Natural killer cell (primary cell): ENCODE measurements at regions not wholly inside any gene's neighbourhood (a gene's known extent, or its start where the extent isn't known, plus 50 kb on each side); places are given as distances from the start of the nearest gene placed in this dataset.

Experiments used
- ATAC-seq, 3 donors: fragments of 150-1000 bp in 2 of 3; fragments of 200-7000 bp in 1 of 3; cut with Tn5 transposase; 1 replicate in 1 of 3; 2 replicates in 2 of 3; pipeline ENCODE4 v1.10.0; 2021; ENCODE audit warnings: mild to moderate bottlenecking in 2 of 3, moderate library complexity in 2 of 3
- DNase-seq, 2 donors: peaks; one replicate each; pipeline versions ENCODE4 v3.0.0 to v3.0.0-alpha.2; 2013 to 2021; ENCODE audit warnings: mixed read lengths in 1 of 2
- H3K27ac ChIP-seq: one replicate; pipeline ENCODE4 v1.5.1; 2013; ENCODE audit warnings: mild to moderate bottlenecking, low read length
- H3K27me3 ChIP-seq: one replicate; pipeline ENCODE4 v1.6.1; 2013; ENCODE audit warnings: low read length; ENCODE audit not compliant: control insufficient read depth, insufficient read depth
- H3K36me3 ChIP-seq: one replicate; pipeline ENCODE4 v1.6.1; 2013; ENCODE audit warnings: low read length; ENCODE audit not compliant: control insufficient read depth, insufficient read depth
- H3K4me1 ChIP-seq: one replicate; pipeline ENCODE4 v1.6.1; 2013; ENCODE audit warnings: low read length; ENCODE audit not compliant: control insufficient read depth, insufficient read depth
- H3K4me3 ChIP-seq: one replicate; pipeline ENCODE4 v1.5.1; 2013; ENCODE audit warnings: low read length
- H3K9me3 ChIP-seq: one replicate; pipeline ENCODE4 v1.6.1; 2013; ENCODE audit warnings: low read length; ENCODE audit not compliant: control insufficient read depth, insufficient read depth
- H3K27ac Mint-ChIP-seq, 2 donors: one replicate each; pipeline ENCODE4 v1.8.0; 2022; ENCODE audit warnings: mild to moderate bottlenecking in 2 of 2, mixed read lengths in 2 of 2, moderate library complexity in 1 of 2
- H3K27me3 Mint-ChIP-seq, 2 donors: one replicate each; pipeline ENCODE4 v1.8.0; 2022; ENCODE audit warnings: low read depth in 2 of 2, mixed read lengths in 2 of 2
- H3K36me3 Mint-ChIP-seq: one replicate; pipeline ENCODE4 v1.8.0; 2022; ENCODE audit warnings: mixed read lengths
- H3K4me1 Mint-ChIP-seq, 2 donors: one replicate each; pipeline ENCODE4 v1.8.0; 2022; ENCODE audit warnings: mixed read lengths in 2 of 2
- H3K4me3 Mint-ChIP-seq: one replicate; pipeline ENCODE4 v1.8.0; 2022; ENCODE audit warnings: mild to moderate bottlenecking, moderate library complexity, mixed read lengths
- H3K9me3 Mint-ChIP-seq, 2 donors: one replicate each; pipeline ENCODE4 v1.8.0; 2022; ENCODE audit warnings: mixed read lengths in 2 of 2
- CTCF ChIP-seq: fragments of 200-600 bp; IDR thresholded peaks from one replicate; pipeline ENCODE4 v1.8.0; 2022; ENCODE audit warnings: antibody characterized with exemption
- WGBS: methylation state at CpG from one replicate; pipeline ENCODE4 v1.1.7; 2013; ENCODE audit warnings: missing lambda C conversion rate; ENCODE audit not compliant: insufficient coverage; 5-methylcytosine and 5-hydroxymethylcytosine counted together
- intact Hi-C: fragments of 100-400 bp; cut with micrococcal nuclease; formaldehyde crosslinking; loops from one replicate; pipeline ENCODE4 v1.14.2; 2022

DNA sequence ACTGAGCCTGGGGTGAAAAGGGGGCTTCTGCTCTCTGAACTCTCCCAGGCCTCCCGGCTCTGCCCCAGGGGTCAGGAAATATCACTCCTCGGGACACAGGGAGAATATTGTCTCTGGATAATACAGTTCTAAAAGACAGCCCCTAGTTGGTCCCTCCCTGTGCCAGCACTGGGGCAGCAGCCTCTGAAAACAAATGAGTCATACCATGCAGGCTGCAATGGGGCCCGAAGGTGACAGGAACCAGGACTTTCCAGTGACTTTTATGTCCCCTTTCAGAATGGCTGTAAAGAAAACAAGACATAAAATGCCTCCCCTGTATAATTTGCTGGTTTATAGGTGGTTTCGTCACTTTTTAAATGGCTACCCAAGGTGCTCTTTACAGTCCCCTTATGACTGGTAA, 360.0 kb downstream of the NPHP4 start:
- H3K4me3 Mint-ChIP-seq, result no peak overlapping the region
- WGBS, result 38% methylated on average over 4 of the region's 4 CpGs
- intact Hi-C loops, result no loop called here

GRCh38 chr1:5628416-5628815, 363.8 kb downstream of the NPHP4 start:
- Histone ChIP-seq H3K4me1 (no peaks in the 10 kb centered on the region), H3K4me3 (no peak overlapping the region), H3K9me3 (no peaks in the 10 kb centered on the region), H3K27ac (no peak overlapping the region), H3K36me3 (no peaks in the 10 kb centered on the region), H3K27me3 (no peaks in the 10 kb centered on the region)
- 64% methylated on average over 2 of the region's 2 CpGs for WGBS
- no peaks in the 10 kb centered on the region for H3K9me3 Mint-ChIP-seq
- H3K27ac Mint-ChIP-seq, result no peak overlapping the region
- intact Hi-C loops, result no loop called here
- peaks cover 2 to 22% of the 10 kb centered on the region in 2 donors for H3K27me3 Mint-ChIP-seq
- H3K4me1 Mint-ChIP-seq, result no peaks in the 10 kb centered on the region
- no peaks in the 10 kb centered on the region for H3K36me3 Mint-ChIP-seq
- TF ChIP-seq CTCF, result no peak
- ATAC-seq (no peak), DNase-seq (no peak)
- no peak overlapping the region for H3K4me3 Mint-ChIP-seq

More for the DNA sequence above, 360.0 kb downstream of the NPHP4 start:
- H3K36me3 Mint-ChIP-seq, result no peaks in the 10 kb centered on the region
- no peaks in the 10 kb centered on the region for H3K36me3 ChIP-seq
- ATAC-seq (no peak), DNase-seq (no peak)
- H3K9me3 ChIP-seq, result no peaks in the 10 kb centered on the region
- no peak for TF ChIP-seq CTCF
- H3K4me1 ChIP-seq, result no peaks in the 10 kb centered on the region
- no peak overlapping the region for H3K27ac Mint-ChIP-seq
- H3K27me3 ChIP-seq, result no peaks in the 10 kb centered on the region
- H3K4me3 ChIP-seq, result no peak overlapping the region
- peaks cover 6 to 15% of the 10 kb centered on the region in 2 donors for H3K27me3 Mint-ChIP-seq
- no peaks in the 10 kb centered on the region for H3K4me1 Mint-ChIP-seq
- H3K9me3 Mint-ChIP-seq, result peaks cover 0 to 3% of the 10 kb centered on the region in 2 donors
- H3K27ac ChIP-seq, result no peak overlapping the region

DNA sequence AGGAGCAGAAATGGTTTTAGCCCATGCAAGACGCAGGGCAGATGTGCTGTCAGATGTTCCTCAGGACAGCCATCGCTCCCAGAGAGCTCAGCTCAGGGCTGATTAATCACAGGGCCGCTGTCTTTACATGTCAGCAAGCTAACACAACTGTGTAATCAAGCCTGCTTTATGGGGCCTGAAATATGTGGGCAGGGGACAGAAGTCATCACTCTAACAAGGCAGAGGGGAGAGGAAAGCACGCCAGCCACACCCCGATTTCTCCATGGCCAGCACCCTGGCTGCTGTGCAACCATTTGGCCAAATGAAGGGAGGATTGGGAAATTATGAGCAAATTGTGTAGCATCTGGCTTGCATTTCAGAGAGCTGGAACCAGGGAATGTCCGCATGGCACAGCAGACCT, 368.8 kb downstream of the NPHP4 start:
- ATAC-seq, result no peak
- WGBS, result 78% methylated on average over 6 of the region's 6 CpGs
- Histone ChIP-seq H3K4me3 (no peak overlapping the region), H3K27me3 (no peaks in the 10 kb centered on the region), H3K9me3 (no peaks in the 10 kb centered on the region), H3K27ac (no peak overlapping the region), H3K4me1 (no peaks in the 10 kb centered on the region), H3K36me3 (no peaks in the 10 kb centered on the region)
- no peaks in the 10 kb centered on the region for H3K9me3 Mint-ChIP-seq
- H3K27ac Mint-ChIP-seq, result no peak overlapping the region
- no peaks in the 10 kb centered on the region for H3K4me1 Mint-ChIP-seq
- no peak overlapping the region for H3K4me3 Mint-ChIP-seq
- H3K36me3 Mint-ChIP-seq, result no peaks in the 10 kb centered on the region
- no peak for TF ChIP-seq CTCF
- H3K27me3 Mint-ChIP-seq, result peaks cover 9 to 13% of the 10 kb centered on the region in 2 donors
- intact Hi-C loops, result no loop called here
- no peak for DNase-seq

- H3K4me1 Mint-ChIP-seq, result no peaks in the 10 kb centered on the region
- DNase-seq (no peak), ATAC-seq (no peak)
- no peak overlapping the region for H3K27ac Mint-ChIP-seq
- no peak overlapping the region for H3K4me3 ChIP-seq
- H3K9me3 ChIP-seq, result no peaks in the 10 kb centered on the region
- no peaks in the 10 kb centered on the region for H3K27me3 ChIP-seq
- H3K36me3 Mint-ChIP-seq, result no peaks in the 10 kb centered on the region
- no peak overlapping the region for H3K27ac ChIP-seq
- intact Hi-C loops, result no loop called here
- no peak for TF ChIP-seq CTCF
- peaks cover 11 to 20% of the 10 kb centered on the region in 2 donors for H3K27me3 Mint-ChIP-seq
- no peak overlapping the region for H3K4me3 Mint-ChIP-seq
- H3K4me1 ChIP-seq, result no peaks in the 10 kb centered on the region
- WGBS, result 89% methylated on average over 7 of the region's 7 CpGs
- no peaks in the 10 kb centered on the region for H3K36me3 ChIP-seq
- no peaks in the 10 kb centered on the region for H3K9me3 Mint-ChIP-seq
These were observed 369.8 kb downstream of the NPHP4 start for GRCh38 chr1:5622412-5622811.
